Activated CD4-positive, alpha-beta T cell treated with anti-CD3 and anti-CD28 coated beads for 36 hours (primary cell): ENCODE measurements at regions not wholly inside any gene's neighbourhood (a gene's known extent, or its start where the extent isn't known, plus 50 kb on each side); places are given as distances from the start of the nearest gene placed in this dataset.

Experiments
- ATAC-seq: fragments of 200-7000 bp; cut with Tn5 transposase; one replicate; pipeline ENCODE4 v1.10.0; 2021; ENCODE audit warnings: mild to moderate bottlenecking, moderate library complexity
- CTCF ChIA-PET: fragments of 350-600 bp; sonication (Branson Sonifier 250); formaldehyde crosslinking; loops from one replicate; lab custom pipeline; 2021; ENCODE audit warnings: antibody characterized with exemption; lab: Charles Lee
- POLR2A ChIA-PET: fragments of 350-600 bp; sonication (Branson Sonifier 250); formaldehyde crosslinking; loops from one replicate; lab custom pipeline; 2021; ENCODE audit warnings: antibody characterized with exemption, inconsistent platforms; lab: Charles Lee
- DNase-seq: peaks from one replicate; pipeline ENCODE4 v3.0.0-alpha.2; 2020
- H3K27ac Mint-ChIP-seq: one replicate; pipeline ENCODE4 v1.8.0; 2021; ENCODE audit warnings: mixed read lengths
- H3K27me3 Mint-ChIP-seq: one replicate; pipeline ENCODE4 v1.8.0; 2021; ENCODE audit warnings: mixed read lengths
- H3K36me3 Mint-ChIP-seq: one replicate; pipeline ENCODE4 v1.8.0; 2021; ENCODE audit warnings: low read depth, mixed read lengths
- H3K4me1 Mint-ChIP-seq: one replicate; pipeline ENCODE4 v1.8.0; 2021; ENCODE audit warnings: mixed read lengths
- H3K4me3 Mint-ChIP-seq: one replicate; pipeline ENCODE4 v1.8.0; 2021; ENCODE audit warnings: mild to moderate bottlenecking, moderate library complexity, mixed read lengths
- H3K9me3 Mint-ChIP-seq: one replicate; pipeline ENCODE4 v1.8.0; 2021; ENCODE audit warnings: low read depth, mixed read lengths
- intact Hi-C, 2 experiments: fragments of 100-400 bp; cut with DNase I in 1 of 2; cut with micrococcal nuclease in 1 of 2; formaldehyde crosslinking; loops; one replicate each; pipeline versions ENCODE4 v1.14.2 to v1.15.1; 2022 to 2024; cut with DNase I, micrococcal nuclease

GRCh38 chr2:85954590-85955458, 66.0 kb upstream of the ST3GAL5 start:
- CTCF ChIA-PET = no interaction called here
- Mint-ChIP-seq H3K9me3 (no peaks in the 10 kb centered on the region), H3K36me3 (no peaks in the 10 kb centered on the region), H3K27ac (no peak overlapping the region), H3K4me3 (no peak overlapping the region), H3K4me1 (no peaks in the 10 kb centered on the region), H3K27me3 (no peaks in the 10 kb centered on the region)
- ATAC-seq (no peak), DNase-seq (no peak)
- intact Hi-C loops = no loop called here
- POLR2A ChIA-PET = no interaction called here

- Mint-ChIP-seq H3K4me3 (no peak overlapping the region), H3K27me3 (no peaks in the 10 kb centered on the region), H3K4me1 (no peaks in the 10 kb centered on the region), H3K9me3 (no peaks in the 10 kb centered on the region), H3K36me3 (no peaks in the 10 kb centered on the region), H3K27ac (no peak overlapping the region)
- ATAC-seq = no peak
- POLR2A ChIA-PET = no interaction called here
- DNase-seq = no peak
- intact Hi-C loops = no loop called here
- CTCF ChIA-PET = no interaction called here
These were observed 65.4 kb upstream of the ST3GAL5 start for GRCh38 chr2:85954192-85954589.

GRCh38 chr2:85953476-85953875, 64.7 kb upstream of the ST3GAL5 start:
- ChIA-PET CTCF (no interaction called here), POLR2A (no interaction called here)
- Mint-ChIP-seq H3K4me3 (no peak overlapping the region), H3K9me3 (peaks cover under 1% of the 10 kb centered on the region), H3K27ac (no peak overlapping the region), H3K36me3 (no peaks in the 10 kb centered on the region), H3K27me3 (no peaks in the 10 kb centered on the region), H3K4me1 (no peaks in the 10 kb centered on the region)
- no peak for ATAC-seq
- no peak for DNase-seq
- intact Hi-C loops = no loop called here

- Mint-ChIP-seq H3K36me3 (no peaks in the 10 kb centered on the region), H3K27me3 (no peaks in the 10 kb centered on the region), H3K4me1 (no peaks in the 10 kb centered on the region), H3K9me3 (peaks cover 3% of the 10 kb centered on the region), H3K4me3 (no peak overlapping the region), H3K27ac (no peak overlapping the region)
- ChIA-PET CTCF (interaction anchor here (1.0 kb wide), 1 partner anchor 53 kb away, joined by 3 read pairs; no protein-coding TSS in a partner anchor), POLR2A (no interaction called here)
- DNase-seq (no peak), ATAC-seq (no peak)
- intact Hi-C loops = no loop called here
These were observed 63.5 kb upstream of the ST3GAL5 start for GRCh38 chr2:85952196-85952734.

- H3K4me1 Mint-ChIP-seq = no peaks in the 10 kb centered on the region
- ChIA-PET POLR2A (interaction anchor here (0.6 kb wide), 2 partner anchors 41 to 48 kb away, joined by 3 to 7 read pairs; no protein-coding TSS in a partner anchor), CTCF (interaction anchor here (0.6 to 1.0 kb wide), 2 partner anchors 52 to 269 kb away, joined by 3 read pairs; no protein-coding TSS in a partner anchor)
- no peak overlapping the region for H3K27ac Mint-ChIP-seq
- no peaks in the 10 kb centered on the region for H3K27me3 Mint-ChIP-seq
- ATAC-seq (no peak), DNase-seq (no peak)
- intact Hi-C loops = no loop called here
- no peaks in the 10 kb centered on the region for H3K36me3 Mint-ChIP-seq
- H3K4me3 Mint-ChIP-seq = no peak overlapping the region
- peaks cover 5% of the 10 kb centered on the region for H3K9me3 Mint-ChIP-seq
These were observed 62.7 kb upstream of the ST3GAL5 start for GRCh38 chr2:85951351-85952067.

GRCh38 chr2:85950743-85951142, 62.0 kb upstream of the ST3GAL5 start:
- ChIA-PET CTCF (no interaction called here), POLR2A (no interaction called here)
- ATAC-seq (no peak), DNase-seq (no peak)
- intact Hi-C loops = no loop called here
- Mint-ChIP-seq H3K4me3 (no peak overlapping the region), H3K4me1 (no peaks in the 10 kb centered on the region), H3K9me3 (peaks cover 5% of the 10 kb centered on the region), H3K27me3 (no peaks in the 10 kb centered on the region), H3K27ac (no peak overlapping the region), H3K36me3 (no peaks in the 10 kb centered on the region)

- POLR2A ChIA-PET = no interaction called here
- H3K4me3 Mint-ChIP-seq = no peak overlapping the region
- H3K9me3 Mint-ChIP-seq = peaks cover 5% of the 10 kb centered on the region
- intact Hi-C loops = no loop called here
- H3K4me1 Mint-ChIP-seq = no peaks in the 10 kb centered on the region
- no peaks in the 10 kb centered on the region for H3K36me3 Mint-ChIP-seq
- CTCF ChIA-PET = interaction anchor here (0.5 to 1.6 kb wide), 3 partner anchors 130 to 774 kb away, joined by 3 read pairs; no protein-coding TSS in a partner anchor
- no peak for ATAC-seq
- no peak for DNase-seq
- no peak overlapping the region for H3K27ac Mint-ChIP-seq
- H3K27me3 Mint-ChIP-seq = no peaks in the 10 kb centered on the region
These were observed 60.5 kb upstream of the ST3GAL5 start for GRCh38 chr2:85949280-85949679.

- no peaks in the 10 kb centered on the region for H3K4me1 Mint-ChIP-seq
- no peak for ATAC-seq
These were observed 58.8 kb upstream of the ST3GAL5 start for GRCh38 chr2:85947593-85947992.

GRCh38 chr2:85945586-85945985, 56.8 kb upstream of the ST3GAL5 start:
- Mint-ChIP-seq H3K4me3 (no peak overlapping the region), H3K9me3 (peaks cover 31% of the 10 kb centered on the region), H3K27me3 (no peaks in the 10 kb centered on the region), H3K4me1 (no peaks in the 10 kb centered on the region), H3K27ac (no peak overlapping the region), H3K36me3 (peaks cover 10% of the 10 kb centered on the region)
- ChIA-PET POLR2A (no interaction called here), CTCF (interaction anchor here (1.2 to 2.2 kb wide), 3 partner anchors 16 to 217 kb away, joined by 3 to 6 read pairs (median 3); no protein-coding TSS in a partner anchor)
- intact Hi-C loops = no loop called here
- ATAC-seq (no peak), DNase-seq (no peak)

More at GRCh38 chr2:85947593-85947992, 58.8 kb upstream of the ST3GAL5 start:
- Mint-ChIP-seq H3K9me3 (peaks cover 14% of the 10 kb centered on the region), H3K27me3 (no peaks in the 10 kb centered on the region), H3K4me3 (no peak overlapping the region), H3K36me3 (peaks cover 7% of the 10 kb centered on the region), H3K27ac (no peak overlapping the region)
- intact Hi-C loops = no loop called here
- ChIA-PET CTCF (interaction anchor here (0.7 to 1.2 kb wide), 2 partner anchors 58 to 134 kb away, joined by 3 read pairs; no protein-coding TSS in a partner anchor), POLR2A (no interaction called here)
- no peak for DNase-seq

- Mint-ChIP-seq H3K27ac (no peak overlapping the region), H3K4me3 (no peak overlapping the region), H3K4me1 (no peaks in the 10 kb centered on the region), H3K36me3 (peaks cover 10% of the 10 kb centered on the region), H3K27me3 (no peaks in the 10 kb centered on the region), H3K9me3 (peaks cover 31% of the 10 kb centered on the region)
- intact Hi-C loops = no loop called here
- ATAC-seq = no peak
- no peak for DNase-seq
- POLR2A ChIA-PET = no interaction called here
- CTCF ChIA-PET = interaction anchor here (0.7 to 2.2 kb wide), 3 partner anchors 16 to 118 kb away, joined by 3 to 6 read pairs (median 3); no protein-coding TSS in a partner anchor
These were observed 56.4 kb upstream of the ST3GAL5 start for GRCh38 chr2:85945172-85945571.

GRCh38 chr2:85942346-85942957, 53.7 kb upstream of the ST3GAL5 start:
- POLR2A ChIA-PET = no interaction called here

More at GRCh38 chr2:85942346-85942957, 53.7 kb upstream of the ST3GAL5 start:
- intact Hi-C loops = no loop called here
- CTCF ChIA-PET = interaction anchor here (0.6 kb wide), 1 partner anchor 137 kb away, joined by 3 read pairs; no protein-coding TSS in a partner anchor
- ATAC-seq = no peak
- H3K4me1 Mint-ChIP-seq = no peaks in the 10 kb centered on the region
- H3K36me3 Mint-ChIP-seq = peaks cover 10% of the 10 kb centered on the region
- no peak overlapping the region for H3K27ac Mint-ChIP-seq
- no peak for DNase-seq
- H3K4me3 Mint-ChIP-seq = no peak overlapping the region
- peaks cover 28% of the 10 kb centered on the region for H3K9me3 Mint-ChIP-seq
- peaks cover 2% of the 10 kb centered on the region for H3K27me3 Mint-ChIP-seq
